SIG-M5 treated with dmso at 0.1 percent for 504 hours (cell line): ENCODE measurements at regions not wholly inside any gene's neighbourhood (a gene's known extent, or its start where the extent isn't known, plus 50 kb on each side); places are given as distances from the start of the nearest gene placed in this dataset.

ENCODE experiments used
- DNase-seq: peaks from one replicate; lab custom pipeline; 2025; ENCODE audit not compliant: unreplicated experiment; lab: John Stamatoyannopoulos, UW

DNA sequence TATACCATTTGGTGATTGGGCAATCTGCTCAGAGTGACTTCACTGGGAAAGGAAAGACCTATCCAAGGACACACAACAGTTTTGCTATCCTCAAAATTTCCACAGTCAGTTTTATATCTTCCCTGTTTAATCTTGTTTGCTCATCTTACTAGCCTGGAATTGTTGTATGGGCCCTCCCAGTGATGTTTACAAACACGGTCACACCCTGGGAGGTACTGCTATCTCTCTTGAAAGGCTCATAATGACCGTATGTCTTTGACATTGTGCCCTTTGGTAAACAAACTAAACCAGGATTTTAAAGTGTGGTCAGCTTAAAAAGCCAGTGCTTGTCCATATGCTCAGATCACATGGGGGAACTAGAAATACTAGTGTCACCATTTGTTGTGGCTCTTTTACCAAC is 277.0 kb downstream of the CDH2 start:
- DNase-seq: no peak

DNA sequence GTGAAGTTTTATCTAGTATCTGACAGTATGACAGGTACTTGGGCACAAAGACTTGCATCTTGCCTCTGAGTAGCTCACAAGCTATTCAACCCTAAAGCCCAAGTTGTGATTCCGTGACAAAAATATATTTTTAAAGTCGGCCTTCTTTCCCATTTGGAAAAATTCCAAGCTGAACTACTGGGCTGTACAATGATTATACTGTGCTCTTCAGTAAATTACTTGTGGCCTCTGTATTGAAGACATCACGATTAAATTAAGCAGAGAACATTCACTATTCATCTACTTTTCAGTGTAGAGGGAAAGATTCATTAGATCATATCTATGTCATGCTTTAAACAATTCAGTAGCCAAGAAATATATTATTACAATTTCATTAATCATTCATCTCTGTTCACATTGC is 282.2 kb downstream of the CDH2 start:
- DNase-seq: no peak

GRCh38 chr18:27887711-27888495 is 289.0 kb downstream of the CDH2 start:
- no peak for DNase-seq

GRCh38 chr18:27887287-27887686 is 289.6 kb downstream of the CDH2 start:
- DNase-seq: no peak

DNA sequence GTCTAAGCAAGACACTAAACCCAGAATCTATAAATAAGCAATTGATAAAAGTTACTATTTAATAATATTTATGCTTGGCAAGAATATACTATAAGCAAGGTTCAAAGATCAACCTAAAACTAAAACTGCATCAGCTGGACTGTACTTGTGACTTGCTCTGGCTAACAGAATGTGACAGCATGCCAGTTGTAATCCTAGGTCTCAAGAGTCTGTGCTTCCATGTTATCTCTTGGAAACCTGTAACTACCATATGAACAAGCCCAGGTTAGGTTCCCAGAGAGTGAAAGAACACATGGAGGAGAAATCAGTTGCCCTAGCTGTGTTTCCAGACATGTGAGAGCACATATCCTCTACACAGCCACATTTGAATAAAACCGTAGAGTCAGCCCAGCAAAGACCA is 297.4 kb downstream of the CDH2 start:
- no peak for DNase-seq

- no peak for DNase-seq
These were observed 305.2 kb downstream of the CDH2 start for GRCh38 chr18:27871726-27872125.

DNA sequence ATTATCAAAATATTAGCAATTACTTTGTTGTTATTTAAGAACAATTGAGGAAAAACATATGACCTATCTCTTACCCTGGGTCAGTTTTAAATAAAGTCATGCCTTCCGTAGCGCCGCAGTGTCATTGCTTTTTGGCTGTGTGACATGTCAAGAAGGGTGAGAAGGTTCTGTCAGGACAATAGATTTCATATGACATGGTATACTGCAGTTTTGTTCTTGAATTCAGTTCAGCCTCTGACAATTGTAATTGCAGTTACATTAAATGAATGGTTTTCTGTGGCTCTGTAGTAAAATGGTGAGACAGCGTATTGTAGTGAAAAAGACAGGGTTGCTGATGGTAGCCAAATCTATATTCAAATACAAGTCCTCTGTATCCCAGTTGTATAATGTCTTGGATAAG is 307.2 kb downstream of the CDH2 start:
- no peak for DNase-seq

GRCh38 chr18:27865431-27865830 is 311.5 kb downstream of the CDH2 start:
- no peak for DNase-seq

DNA sequence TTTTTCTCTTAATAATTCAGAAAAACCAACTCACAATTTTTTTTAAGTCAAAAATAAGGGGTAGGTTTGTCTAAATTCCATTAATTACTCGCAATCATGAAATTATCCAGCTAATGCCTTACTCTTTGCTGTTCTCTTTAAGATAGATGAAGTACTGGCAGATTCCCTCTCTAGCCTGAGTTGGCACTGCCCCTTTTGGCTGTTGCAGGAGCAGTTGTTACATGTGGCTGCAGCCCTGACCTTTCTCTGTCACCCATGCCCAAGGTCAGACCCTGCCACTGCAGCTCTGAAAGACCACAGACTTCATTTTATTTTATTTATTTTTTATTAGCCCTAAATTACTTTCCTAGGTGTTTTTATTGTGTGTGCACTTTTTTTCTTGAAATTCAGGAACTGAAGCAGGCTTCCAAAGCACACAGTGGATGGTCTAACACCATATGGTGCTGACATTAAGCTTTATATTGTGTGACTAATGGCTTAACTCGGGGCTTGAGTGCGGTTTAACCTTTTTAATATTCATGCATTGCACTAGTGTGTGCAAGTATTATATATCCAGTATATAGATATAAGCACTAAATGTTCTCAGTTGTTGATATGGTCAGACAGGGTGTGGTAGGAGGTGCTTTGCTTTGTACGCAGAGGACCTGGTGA is 313.0 kb downstream of the CDH2 start:
- DNase-seq: no peak

DNA sequence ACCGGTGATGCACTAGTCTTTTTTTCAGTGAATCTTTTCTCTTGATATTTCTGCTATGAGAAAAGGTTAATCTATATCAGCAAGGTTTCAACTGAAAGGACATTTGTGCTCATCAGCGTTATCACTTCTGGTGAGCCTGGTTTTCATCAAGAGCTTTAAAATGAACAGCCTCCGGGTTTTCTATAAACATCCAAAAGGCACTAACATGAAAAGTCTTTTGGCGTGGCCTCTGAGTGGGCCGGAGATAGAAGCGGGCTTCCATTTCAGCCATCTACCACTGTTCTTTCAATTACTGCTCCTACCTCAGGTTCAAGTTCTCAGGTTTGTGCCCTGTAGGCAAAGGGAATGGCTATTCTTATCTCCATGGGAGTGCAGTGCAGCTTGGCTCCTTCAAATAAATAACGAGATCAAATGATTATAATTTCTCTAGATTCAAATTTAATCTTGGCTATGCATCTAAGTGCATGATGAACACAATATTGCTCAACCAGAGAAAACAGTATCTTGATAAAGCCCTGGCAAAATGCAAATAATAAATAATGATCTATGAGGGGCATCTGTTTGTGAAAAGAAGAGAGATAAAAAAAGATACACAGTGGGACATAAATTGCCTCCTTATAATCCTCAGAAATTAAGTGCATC is 314.8 kb downstream of the CDH2 start:
- no peak for DNase-seq

DNA sequence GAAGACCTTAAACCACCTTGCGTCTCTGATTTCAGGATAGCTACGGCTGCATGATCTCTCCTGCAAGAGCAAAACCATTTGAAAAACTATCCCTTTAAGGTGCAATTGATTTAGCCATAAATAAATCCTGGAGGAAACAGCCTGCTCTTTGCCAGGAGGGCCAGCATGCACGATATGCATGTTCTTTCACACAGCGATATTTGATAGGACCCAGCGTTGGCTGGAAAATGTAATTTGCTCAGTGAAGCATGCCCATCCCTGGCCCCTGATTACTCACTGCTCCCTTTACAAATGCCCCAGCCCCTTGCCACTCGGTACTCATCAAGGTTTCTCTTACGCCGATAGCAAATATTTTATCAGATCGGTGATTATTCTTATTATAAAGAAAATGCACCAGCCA is 315.4 kb downstream of the CDH2 start:
- DNase-seq: no peak

DNA sequence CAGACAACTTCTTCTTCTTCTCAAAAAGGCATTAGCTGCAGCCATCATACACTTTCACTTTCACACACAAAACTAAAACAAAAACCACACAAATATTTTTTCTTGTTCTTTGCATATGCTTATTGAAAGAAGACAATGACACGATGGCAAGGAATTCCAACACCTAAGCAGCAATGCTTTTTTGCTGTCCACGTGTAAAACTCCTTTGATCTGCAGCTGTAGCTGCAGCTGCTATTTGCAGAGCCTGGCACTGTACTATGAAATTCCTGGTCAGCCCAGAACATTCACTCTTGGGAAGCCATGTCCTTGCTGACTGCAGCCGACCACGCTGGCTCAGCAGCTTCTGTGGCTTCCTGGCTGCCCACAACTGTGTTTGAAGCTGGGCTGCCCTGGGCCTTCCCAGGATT is 316.2 kb downstream of the CDH2 start:
- DNase-seq: no peak

DNA sequence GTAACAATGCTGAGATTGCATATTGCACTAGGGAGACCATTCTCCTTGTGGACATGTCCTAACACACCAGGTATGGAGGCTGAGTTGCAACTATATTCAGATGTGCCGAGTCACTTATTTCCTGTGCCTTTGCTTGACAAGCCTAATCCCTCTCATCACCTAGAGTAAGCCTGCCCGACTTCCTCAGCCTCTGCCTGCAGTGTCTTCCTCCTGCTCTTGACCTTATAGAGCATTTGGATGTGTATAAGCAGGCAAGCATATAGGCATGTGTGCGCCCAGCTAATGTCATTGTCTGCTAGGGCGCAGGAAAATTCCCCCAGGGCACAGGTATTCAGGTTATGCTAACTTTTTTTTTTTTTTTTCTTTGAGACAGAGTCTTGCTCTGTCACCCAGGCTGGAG is 316.9 kb downstream of the CDH2 start:
- DNase-seq: no peak

DNA sequence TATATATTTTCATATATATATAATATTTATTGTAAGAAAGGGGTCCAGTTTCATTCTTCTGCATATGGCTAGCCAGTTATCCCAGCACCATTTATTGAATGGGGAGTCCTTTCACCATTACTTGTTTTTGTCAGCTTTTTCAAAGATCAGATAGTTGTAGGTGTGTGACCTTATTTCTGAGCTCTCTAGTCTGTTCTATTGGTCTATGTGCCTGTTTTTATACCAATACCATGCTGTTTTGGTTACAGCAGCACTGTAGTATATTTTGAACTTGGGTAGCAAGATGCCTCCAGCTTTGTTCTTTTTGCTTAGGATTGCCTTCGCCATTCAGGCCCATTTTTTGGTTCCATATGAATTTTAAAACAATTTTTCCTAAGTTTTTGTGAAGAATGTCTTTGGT is 320.1 kb downstream of the CDH2 start:
- DNase-seq: no peak

GRCh38 chr18:27855486-27855885 is 321.4 kb downstream of the CDH2 start:
- no peak for DNase-seq

DNA sequence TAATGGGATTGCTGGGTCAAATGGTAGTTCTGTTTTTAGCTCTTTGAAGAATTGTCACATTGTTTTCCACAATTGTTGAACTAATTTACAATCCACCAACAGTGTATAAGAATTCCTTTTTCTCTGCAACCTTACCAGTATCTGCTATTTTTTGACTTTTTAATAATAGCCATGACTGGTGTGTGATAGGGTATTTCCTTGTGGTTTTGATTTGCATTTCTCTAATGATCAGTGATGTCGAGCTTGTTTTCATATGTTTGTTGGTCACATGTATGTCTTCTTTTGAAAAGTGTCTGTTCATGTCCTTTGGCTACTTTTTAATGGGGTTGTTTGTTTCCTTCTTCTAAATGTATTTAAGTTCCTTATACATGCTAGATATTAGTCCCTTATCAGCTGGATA is 322.3 kb downstream of the CDH2 start:
- no peak for DNase-seq

GRCh38 chr18:27848336-27848735 is 328.6 kb downstream of the CDH2 start:
- no peak for DNase-seq

- no peak for DNase-seq
These were observed 329.5 kb downstream of the CDH2 start for GRCh38 chr18:27847412-27847811.

GRCh38 chr18:27845897-27846296 is 331.0 kb downstream of the CDH2 start:
- DNase-seq: no peak

GRCh38 chr18:27843783-27844777 is 332.9 kb downstream of the CDH2 start:
- DNase-seq: no peak

- DNase-seq: no peak
These were observed 337.8 kb downstream of the CDH2 start for GRCh38 chr18:27839141-27839540.
